HCT116 (cell line): ENCODE measurements at regions not wholly inside any gene's neighbourhood (a gene's known extent, or its start where the extent isn't known, plus 50 kb on each side); places are given as distances from the start of the nearest gene placed in this dataset.

Source experiments
- ATAC-seq: fragments of 200-7000 bp; cut with Tn5 transposase; 2 replicates; pipeline ENCODE4 v1.9.1; 2020; ENCODE audit warnings: mild to moderate bottlenecking, moderate library complexity
- BruUV-seq: library from RNA; stranded (reverse); fragments of 400-500 nt; replicated peaks from 2 replicates; lab custom pipeline; 2021; lab: Mats Ljungman, UMichigan
- CTCF ChIA-PET: fragments of 300-600 bp; sonication (Branson Sonifier 250); formaldehyde crosslinking; loops from one replicate; lab custom pipeline; 2021; ENCODE audit warnings: antibody characterized with exemption; lab: Charles Lee
- POLR2A ChIA-PET: fragments of 300-600, 350-600 bp; sonication (Branson Sonifier 250); formaldehyde crosslinking; loops from one replicate; lab custom pipeline; 2021; ENCODE audit warnings: antibody characterized with exemption; lab: Charles Lee
- RAD21 ChIA-PET, 2 experiments: fragments of 300-600 bp; sonication (Branson Sonifier 250); formaldehyde crosslinking; loops; one replicate each; lab custom pipeline; 2023; ENCODE audit warnings: low total read pairs in 2 of 2; ENCODE audit not compliant: uncharacterized antibody in 2 of 2, unreplicated experiment in 2 of 2, low non-redundant PET in 1 of 2; lab: Charles Lee
- DNase-seq: peaks from one replicate; pipeline ENCODE4 v3.0.0-alpha.2; 2010; ENCODE audit warnings: low read depth, low spot score
- H2AFZ ChIP-seq: fragments of 200-600 bp; shearing (Covaris generic), sonication (generic); 2 replicates; pipeline ENCODE4 v1.6.1; 2017; ENCODE audit warnings: low read depth, mixed run types, mixed read lengths, antibody characterized with exemption, low read length; ENCODE audit not compliant: poor library complexity, severe bottlenecking
- H3K27ac ChIP-seq: 2 replicates; pipeline ENCODE4 v1.5.1; 2012; ENCODE audit warnings: low read depth, low read length
- H3K27me3 ChIP-seq: fragments of 200-600 bp; sonication (generic); 2 replicates; pipeline ENCODE4 v1.6.1; 2016; ENCODE audit warnings: mixed run types, low read length, mixed read lengths; ENCODE audit not compliant: insufficient read depth
- H3K36me3 ChIP-seq, 2 experiments: fragments of 200-500 bp in 1 of 2; fragments of 200-600 bp in 1 of 2; sonication (Bioruptor generic) in 1 of 2; sonication (generic) in 1 of 2; 2 replicates each; pipeline versions ENCODE4 v1.5.1 to v1.6.1; 2014 to 2016; ENCODE audit warnings: low read length in 2 of 2, inconsistent platforms in 1 of 2, mixed read lengths in 1 of 2, mixed run types in 1 of 2; ENCODE audit not compliant: insufficient read depth in 2 of 2, control insufficient read depth in 1 of 2
- H3K4me1 ChIP-seq, 2 experiments: fragments of 200-600 bp in 1 of 2; sonication (generic) in 1 of 2; 2 replicates each; pipeline versions ENCODE4 v1.5.1 to v1.6.1; 2012 to 2017; ENCODE audit warnings: low read length in 2 of 2, inconsistent platforms in 1 of 2, mild to moderate bottlenecking in 1 of 2, mixed read lengths in 1 of 2, mixed run types in 1 of 2, moderate library complexity in 1 of 2; ENCODE audit not compliant: insufficient read depth in 2 of 2, control insufficient read depth in 1 of 2
- H3K4me2 ChIP-seq: fragments of 200-600 bp; sonication (generic); 2 replicates; pipeline ENCODE4 v1.6.1; 2017; ENCODE audit warnings: mixed run types, low read length, mixed read lengths
- H3K4me3 ChIP-seq, 2 experiments: fragments of 200-600 bp in 1 of 2; sonication (generic) in 1 of 2; replicated peaks in 1 of 2; 2 replicates each; pipeline ENCODE4 v1.5.1; 2011 to 2016; ENCODE audit warnings: low read length in 2 of 2, control low read depth in 1 of 2, low read depth in 1 of 2, mild to moderate bottlenecking in 1 of 2, mixed read lengths in 1 of 2, mixed run types in 1 of 2
- H3K79me2 ChIP-seq: fragments of 200-600 bp; sonication (generic); 2 replicates; pipeline ENCODE4 v1.6.1; 2017; ENCODE audit warnings: mild to moderate bottlenecking, mixed run types, low read length, moderate library complexity, mixed read lengths; ENCODE audit not compliant: insufficient read depth
- H3K9ac ChIP-seq: fragments of 200-600 bp; sonication (generic); 2 replicates; pipeline ENCODE4 v1.6.1; 2016; ENCODE audit warnings: low read length, mixed read lengths
- H3K9me2 ChIP-seq: fragments of 200-600 bp; sonication (generic), shearing (Covaris generic); 2 replicates; pipeline ENCODE4 v1.6.1; 2017; ENCODE audit warnings: mixed run types, mild to moderate bottlenecking, moderate library complexity; ENCODE audit not compliant: insufficient read depth
- H3K9me3 ChIP-seq, 2 experiments: fragments of 200-500 bp in 1 of 2; fragments of 200-600 bp in 1 of 2; sonication (Bioruptor generic) in 1 of 2; sonication (generic) in 1 of 2; 2 replicates each; pipeline ENCODE4 v1.6.1; 2014 to 2017; ENCODE audit warnings: low read length in 2 of 2, mixed read lengths in 2 of 2, inconsistent platforms in 1 of 2, low read depth in 1 of 2, mild to moderate bottlenecking in 1 of 2, mixed run types in 1 of 2, moderate library complexity in 1 of 2; ENCODE audit not compliant: control insufficient read depth in 1 of 2, insufficient read depth in 1 of 2
- H4K20me1 ChIP-seq: fragments of 200-600 bp; sonication (generic), shearing (Covaris generic); 2 replicates; pipeline ENCODE4 v1.6.1; 2017; ENCODE audit warnings: mixed run types, mild to moderate bottlenecking, moderate library complexity; ENCODE audit not compliant: insufficient read depth
- CEBPB ChIP-seq: IDR thresholded peaks from 2 replicates; pipeline ENCODE4 v1.6.1; 2012; ENCODE audit warnings: low read depth
- EGR1 ChIP-seq: IDR thresholded peaks from 2 replicates; pipeline ENCODE4 v1.6.1; 2012; ENCODE audit warnings: low read depth
- ELF1 ChIP-seq: IDR thresholded peaks from 2 replicates; pipeline ENCODE4 v1.6.1; 2012; ENCODE audit warnings: low read depth, borderline replicate concordance
- FOSL1 ChIP-seq: IDR thresholded peaks from 2 replicates; pipeline ENCODE4 v1.6.1; 2012; ENCODE audit warnings: low read depth
- POLR2A ChIP-seq: IDR thresholded peaks from 2 replicates; pipeline ENCODE4 v1.7.0; 2011; ENCODE audit warnings: borderline replicate concordance; ENCODE audit not compliant: insufficient read depth, insufficient read length; ENCODE audit errors: extremely low read depth
- YY1 ChIP-seq: IDR thresholded peaks from 2 replicates; pipeline ENCODE4 v1.6.1; 2011; ENCODE audit warnings: low read length, low read depth, moderate library complexity, mild to moderate bottlenecking; ENCODE audit not compliant: insufficient replicate concordance; ENCODE audit errors: extremely low read depth
- ZFX ChIP-seq: fragments of 450-650 bp; IDR thresholded peaks from 2 replicates; pipeline ENCODE4 v1.6.1; 2017
- ZNF274 ChIP-seq: fragments of 200-500 bp; sonication (Bioruptor generic); IDR thresholded peaks from 2 replicates; pipeline ENCODE4 v1.6.1; 2014; ENCODE audit warnings: mild to moderate bottlenecking, low read depth, low read length, inconsistent platforms
- intact Hi-C: fragments of 100-400 bp; cut with micrococcal nuclease; formaldehyde crosslinking; loops from 2 replicates; pipeline ENCODE4 v1.10.0; 2022
- TF ChIP-seq, protein P1 (sequence below): IDR thresholded peaks from 2 replicates; pipeline ENCODE4 v1.6.1; 2012
- TF ChIP-seq, protein P2 (sequence below): IDR thresholded peaks from 2 replicates; pipeline ENCODE4 v1.6.1; 2012; ENCODE audit warnings: low read depth
- TF ChIP-seq, protein P3 (sequence below): IDR thresholded peaks from 2 replicates; pipeline ENCODE4 v1.6.1; 2011; ENCODE audit warnings: mild to moderate bottlenecking, low read length, moderate library complexity; ENCODE audit not compliant: insufficient replicate concordance; ENCODE audit errors: extremely low read depth
- TF ChIP-seq, protein P4 (sequence below): IDR thresholded peaks from 2 replicates; pipeline ENCODE4 v1.6.1; 2012
- TF ChIP-seq, protein P5 (sequence below), 3 experiments: fragments of 200-600 bp in 1 of 3; sonication (generic) in 1 of 3; IDR thresholded peaks in 2 of 3; conservative IDR thresholded peaks in 1 of 3; 2 replicates each; pipeline ENCODE4 v1.5.1; 2012 to 2017; ENCODE audit warnings: low read depth in 2 of 3, low read length in 2 of 3, antibody characterized with exemption in 1 of 3, borderline replicate concordance in 1 of 3, control low read depth in 1 of 3, mild to moderate bottlenecking in 1 of 3, mixed read lengths in 1 of 3, mixed run types in 1 of 3, moderate library complexity in 1 of 3; ENCODE audit not compliant: insufficient read depth in 1 of 3

DNA sequence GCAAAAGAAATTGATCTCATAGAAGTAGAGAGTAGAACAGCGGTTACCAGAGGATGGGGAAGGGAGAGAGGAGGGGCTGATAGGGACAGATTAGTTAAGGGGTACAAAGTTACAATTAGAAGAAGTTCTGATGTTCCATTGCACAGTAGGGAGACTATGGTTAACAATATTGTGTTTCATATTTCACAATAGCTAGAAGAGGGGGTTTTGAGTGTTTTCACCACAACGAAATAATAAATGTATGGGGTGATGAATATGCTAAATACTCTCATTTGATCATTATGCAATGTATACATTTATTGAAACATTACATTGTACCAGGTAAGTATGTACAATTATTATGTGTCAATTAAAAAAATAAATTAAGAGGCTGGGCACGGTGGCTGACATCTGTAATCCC lies 291.2 kb upstream of the KCNJ16 start:
- H3K4me2 ChIP-seq, result no peak overlapping the region
- no peak for TF ChIP-seq FOSL1
- no peak for TF ChIP-seq ZNF274
- no peak for TF ChIP-seq ZFX
- TF ChIP-seq YY1, result no peak
- TF ChIP-seq EGR1, result no peak
- TF ChIP-seq, protein P1, sequence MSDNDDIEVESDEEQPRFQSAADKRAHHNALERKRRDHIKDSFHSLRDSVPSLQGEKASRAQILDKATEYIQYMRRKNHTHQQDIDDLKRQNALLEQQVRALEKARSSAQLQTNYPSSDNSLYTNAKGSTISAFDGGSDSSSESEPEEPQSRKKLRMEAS, result no peak
- ATAC-seq (no peak), DNase-seq (no peak)
- no peak overlapping the region for H2AFZ ChIP-seq
- ChIA-PET CTCF (no interaction called here), RAD21 (no interaction called here), POLR2A (no interaction called here)
- no peaks in the 10 kb centered on the region for H3K27me3 ChIP-seq
- H3K79me2 ChIP-seq, result no peaks in the 10 kb centered on the region
- no peaks in the 10 kb centered on the region for H4K20me1 ChIP-seq
- no peaks in the 10 kb centered on the region for H3K36me3 ChIP-seq
- H3K4me1 ChIP-seq, result no peaks in the 10 kb centered on the region
- BruUV-seq, result no TSS peak
- no peak overlapping the region for H3K4me3 ChIP-seq
- H3K9me3 ChIP-seq, result peaks cover 4 to 11% of the 10 kb centered on the region in 2 experiments; a peak in 2 of 4 replicates
- no peak overlapping the region for H3K27ac ChIP-seq
- no peaks in the 10 kb centered on the region for H3K9me2 ChIP-seq
- no peak overlapping the region for H3K9ac ChIP-seq
- intact Hi-C loops, result no loop called here

DNA sequence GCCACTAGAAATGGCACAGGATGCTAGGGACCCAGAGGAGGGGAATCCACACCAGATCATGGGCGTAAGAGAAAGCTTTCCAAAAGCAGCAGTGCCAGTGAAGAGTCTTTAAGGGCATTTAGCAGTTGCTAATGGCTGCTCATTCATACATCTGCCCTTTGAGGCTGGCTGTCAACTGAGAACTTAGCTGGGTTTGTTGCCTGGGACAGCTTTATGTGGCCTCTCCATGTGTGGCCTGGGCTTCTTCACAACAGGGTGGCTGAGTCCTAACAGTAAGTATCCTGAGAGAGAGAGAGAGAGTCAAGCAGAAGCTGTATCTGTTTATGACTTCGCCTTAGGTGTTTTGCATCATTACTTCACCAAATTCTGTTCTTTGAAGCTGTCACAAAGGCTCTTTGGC lies 286.1 kb upstream of the KCNJ16 start:
- no peaks in the 10 kb centered on the region for H4K20me1 ChIP-seq
- ChIA-PET RAD21 (no interaction called here), POLR2A (no interaction called here), CTCF (no interaction called here)
- ATAC-seq (no peak), DNase-seq (no peak)
- no peak overlapping the region for H3K9ac ChIP-seq
- no peaks in the 10 kb centered on the region for H3K9me2 ChIP-seq
- H3K36me3 ChIP-seq, result no peaks in the 10 kb centered on the region
- H3K27me3 ChIP-seq, result no peaks in the 10 kb centered on the region
- no peaks in the 10 kb centered on the region for H3K4me1 ChIP-seq
- H3K9me3 ChIP-seq, result peaks cover 5 to 6% of the 10 kb centered on the region in 2 experiments; a peak in 2 of 4 replicates
- H2AFZ ChIP-seq, result no peak overlapping the region
- H3K27ac ChIP-seq, result no peak overlapping the region
- intact Hi-C loops, result no loop called here
- H3K79me2 ChIP-seq, result no peaks in the 10 kb centered on the region
- H3K4me3 ChIP-seq, result no peak overlapping the region
- no TSS peak for BruUV-seq
- H3K4me2 ChIP-seq, result no peak overlapping the region
- TF ChIP-seq, protein P2, sequence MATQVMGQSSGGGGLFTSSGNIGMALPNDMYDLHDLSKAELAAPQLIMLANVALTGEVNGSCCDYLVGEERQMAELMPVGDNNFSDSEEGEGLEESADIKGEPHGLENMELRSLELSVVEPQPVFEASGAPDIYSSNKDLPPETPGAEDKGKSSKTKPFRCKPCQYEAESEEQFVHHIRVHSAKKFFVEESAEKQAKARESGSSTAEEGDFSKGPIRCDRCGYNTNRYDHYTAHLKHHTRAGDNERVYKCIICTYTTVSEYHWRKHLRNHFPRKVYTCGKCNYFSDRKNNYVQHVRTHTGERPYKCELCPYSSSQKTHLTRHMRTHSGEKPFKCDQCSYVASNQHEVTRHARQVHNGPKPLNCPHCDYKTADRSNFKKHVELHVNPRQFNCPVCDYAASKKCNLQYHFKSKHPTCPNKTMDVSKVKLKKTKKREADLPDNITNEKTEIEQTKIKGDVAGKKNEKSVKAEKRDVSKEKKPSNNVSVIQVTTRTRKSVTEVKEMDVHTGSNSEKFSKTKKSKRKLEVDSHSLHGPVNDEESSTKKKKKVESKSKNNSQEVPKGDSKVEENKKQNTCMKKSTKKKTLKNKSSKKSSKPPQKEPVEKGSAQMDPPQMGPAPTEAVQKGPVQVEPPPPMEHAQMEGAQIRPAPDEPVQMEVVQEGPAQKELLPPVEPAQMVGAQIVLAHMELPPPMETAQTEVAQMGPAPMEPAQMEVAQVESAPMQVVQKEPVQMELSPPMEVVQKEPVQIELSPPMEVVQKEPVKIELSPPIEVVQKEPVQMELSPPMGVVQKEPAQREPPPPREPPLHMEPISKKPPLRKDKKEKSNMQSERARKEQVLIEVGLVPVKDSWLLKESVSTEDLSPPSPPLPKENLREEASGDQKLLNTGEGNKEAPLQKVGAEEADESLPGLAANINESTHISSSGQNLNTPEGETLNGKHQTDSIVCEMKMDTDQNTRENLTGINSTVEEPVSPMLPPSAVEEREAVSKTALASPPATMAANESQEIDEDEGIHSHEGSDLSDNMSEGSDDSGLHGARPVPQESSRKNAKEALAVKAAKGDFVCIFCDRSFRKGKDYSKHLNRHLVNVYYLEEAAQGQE, result no peak
- TF ChIP-seq, protein P3, sequence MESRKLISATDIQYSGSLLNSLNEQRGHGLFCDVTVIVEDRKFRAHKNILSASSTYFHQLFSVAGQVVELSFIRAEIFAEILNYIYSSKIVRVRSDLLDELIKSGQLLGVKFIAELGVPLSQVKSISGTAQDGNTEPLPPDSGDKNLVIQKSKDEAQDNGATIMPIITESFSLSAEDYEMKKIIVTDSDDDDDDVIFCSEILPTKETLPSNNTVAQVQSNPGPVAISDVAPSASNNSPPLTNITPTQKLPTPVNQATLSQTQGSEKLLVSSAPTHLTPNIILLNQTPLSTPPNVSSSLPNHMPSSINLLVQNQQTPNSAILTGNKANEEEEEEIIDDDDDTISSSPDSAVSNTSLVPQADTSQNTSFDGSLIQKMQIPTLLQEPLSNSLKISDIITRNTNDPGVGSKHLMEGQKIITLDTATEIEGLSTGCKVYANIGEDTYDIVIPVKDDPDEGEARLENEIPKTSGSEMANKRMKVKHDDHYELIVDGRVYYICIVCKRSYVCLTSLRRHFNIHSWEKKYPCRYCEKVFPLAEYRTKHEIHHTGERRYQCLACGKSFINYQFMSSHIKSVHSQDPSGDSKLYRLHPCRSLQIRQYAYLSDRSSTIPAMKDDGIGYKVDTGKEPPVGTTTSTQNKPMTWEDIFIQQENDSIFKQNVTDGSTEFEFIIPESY, result no peak
- TF ChIP-seq CEBPB (no peak), ZFX (no peak), POLR2A (no peak), ELF1 (no peak)
- TF ChIP-seq, protein P4, sequence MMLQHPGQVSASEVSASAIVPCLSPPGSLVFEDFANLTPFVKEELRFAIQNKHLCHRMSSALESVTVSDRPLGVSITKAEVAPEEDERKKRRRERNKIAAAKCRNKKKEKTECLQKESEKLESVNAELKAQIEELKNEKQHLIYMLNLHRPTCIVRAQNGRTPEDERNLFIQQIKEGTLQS, result no peak
- TF ChIP-seq, protein P5, sequence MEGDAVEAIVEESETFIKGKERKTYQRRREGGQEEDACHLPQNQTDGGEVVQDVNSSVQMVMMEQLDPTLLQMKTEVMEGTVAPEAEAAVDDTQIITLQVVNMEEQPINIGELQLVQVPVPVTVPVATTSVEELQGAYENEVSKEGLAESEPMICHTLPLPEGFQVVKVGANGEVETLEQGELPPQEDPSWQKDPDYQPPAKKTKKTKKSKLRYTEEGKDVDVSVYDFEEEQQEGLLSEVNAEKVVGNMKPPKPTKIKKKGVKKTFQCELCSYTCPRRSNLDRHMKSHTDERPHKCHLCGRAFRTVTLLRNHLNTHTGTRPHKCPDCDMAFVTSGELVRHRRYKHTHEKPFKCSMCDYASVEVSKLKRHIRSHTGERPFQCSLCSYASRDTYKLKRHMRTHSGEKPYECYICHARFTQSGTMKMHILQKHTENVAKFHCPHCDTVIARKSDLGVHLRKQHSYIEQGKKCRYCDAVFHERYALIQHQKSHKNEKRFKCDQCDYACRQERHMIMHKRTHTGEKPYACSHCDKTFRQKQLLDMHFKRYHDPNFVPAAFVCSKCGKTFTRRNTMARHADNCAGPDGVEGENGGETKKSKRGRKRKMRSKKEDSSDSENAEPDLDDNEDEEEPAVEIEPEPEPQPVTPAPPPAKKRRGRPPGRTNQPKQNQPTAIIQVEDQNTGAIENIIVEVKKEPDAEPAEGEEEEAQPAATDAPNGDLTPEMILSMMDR (IDR thresholded peaks at IDR 0.05 in 2 of 3, conservative IDR thresholded peaks at IDR 0.05 in 1 of 3; ENCODE audit: borderline replicate concordance in 1 of 3, insufficient read depth in 1 of 3, low read depth in 2 of 3, low read length in 2 of 3), result no peak
